D721Med (cell line): ENCODE measurements at regions not wholly inside any gene's neighbourhood (a gene's known extent, or its start where the extent isn't known, plus 50 kb on each side); places are given as distances from the start of the nearest gene placed in this dataset.
"Not testable (repeated sequence)": the region's sequence is repeated elsewhere in the genome, so short reads cannot be mapped to it uniquely, and the experiment has no call there.

ENCODE experiments used
- DNase-seq: peaks from one replicate; pipeline ENCODE4 v3.0.0; 2011; ENCODE audit warnings: low spot score; ENCODE audit not compliant: insufficient read length
- FAIRE-seq: peaks from 2 replicates; lab custom pipeline; 2011; peaks lifted over from hg19 to GRCh38; lab: Jason Lieb, UNC
- TF ChIP-seq, protein P1 (sequence below): IDR thresholded peaks from 2 replicates; pipeline ENCODE4 v1.5.1; 2012; ENCODE audit warnings: mild to moderate bottlenecking, control low read depth; ENCODE audit not compliant: insufficient read depth; ENCODE audit errors: missing control alignments

- FAIRE-seq (no peak), DNase-seq (no peak)
- TF ChIP-seq, protein P1, sequence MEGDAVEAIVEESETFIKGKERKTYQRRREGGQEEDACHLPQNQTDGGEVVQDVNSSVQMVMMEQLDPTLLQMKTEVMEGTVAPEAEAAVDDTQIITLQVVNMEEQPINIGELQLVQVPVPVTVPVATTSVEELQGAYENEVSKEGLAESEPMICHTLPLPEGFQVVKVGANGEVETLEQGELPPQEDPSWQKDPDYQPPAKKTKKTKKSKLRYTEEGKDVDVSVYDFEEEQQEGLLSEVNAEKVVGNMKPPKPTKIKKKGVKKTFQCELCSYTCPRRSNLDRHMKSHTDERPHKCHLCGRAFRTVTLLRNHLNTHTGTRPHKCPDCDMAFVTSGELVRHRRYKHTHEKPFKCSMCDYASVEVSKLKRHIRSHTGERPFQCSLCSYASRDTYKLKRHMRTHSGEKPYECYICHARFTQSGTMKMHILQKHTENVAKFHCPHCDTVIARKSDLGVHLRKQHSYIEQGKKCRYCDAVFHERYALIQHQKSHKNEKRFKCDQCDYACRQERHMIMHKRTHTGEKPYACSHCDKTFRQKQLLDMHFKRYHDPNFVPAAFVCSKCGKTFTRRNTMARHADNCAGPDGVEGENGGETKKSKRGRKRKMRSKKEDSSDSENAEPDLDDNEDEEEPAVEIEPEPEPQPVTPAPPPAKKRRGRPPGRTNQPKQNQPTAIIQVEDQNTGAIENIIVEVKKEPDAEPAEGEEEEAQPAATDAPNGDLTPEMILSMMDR = no peak
Observed at GRCh38 chr12:58104351-58104755, 163.0 kb downstream of the ATP23 start.

DNA sequence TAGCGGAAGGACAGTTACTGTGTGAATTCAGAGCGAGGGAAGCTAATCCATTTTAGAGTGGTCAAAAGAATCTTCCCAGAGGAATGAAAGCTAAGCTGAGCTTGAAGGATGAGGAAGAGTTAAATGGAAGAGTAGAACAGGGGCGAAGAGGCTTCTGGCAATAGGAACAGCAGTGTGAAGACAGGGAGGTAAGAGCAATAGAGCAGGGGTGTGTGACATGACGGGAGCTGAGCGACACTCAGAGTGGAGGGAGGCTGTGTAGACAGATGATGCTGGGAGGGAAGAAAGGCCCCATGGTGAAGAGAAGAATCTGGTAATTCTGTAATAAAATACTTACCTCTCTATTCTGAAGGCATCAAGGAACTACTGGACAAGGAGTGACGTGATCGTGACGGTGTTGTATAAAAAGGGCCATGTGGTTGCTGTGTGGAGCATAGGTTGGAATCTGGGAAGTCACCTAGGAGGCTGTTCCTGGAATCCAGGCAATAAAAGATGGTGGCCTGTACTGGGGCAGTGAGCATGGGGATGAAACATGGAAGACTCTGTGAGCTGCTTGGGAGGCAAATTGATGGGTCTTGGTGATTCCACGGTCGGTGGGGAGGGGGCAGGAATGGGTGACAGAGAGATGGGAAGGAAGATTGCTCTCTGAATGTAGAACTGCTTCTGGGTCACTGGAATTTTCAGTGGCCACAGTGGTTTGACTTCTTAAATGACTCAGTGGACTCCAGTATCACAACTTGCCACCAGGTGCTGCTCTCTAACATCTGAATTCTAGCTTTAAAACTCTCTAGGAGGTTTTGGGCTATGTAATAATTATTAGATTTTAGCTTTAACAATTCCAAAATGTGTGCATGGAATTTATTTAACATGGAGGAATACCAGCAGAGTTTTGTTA lies 164.1 kb downstream of the ATP23 start:
- DNase-seq = no peak
- no peak for FAIRE-seq
- TF ChIP-seq, protein P1 = no peak

- TF ChIP-seq, protein P1 = no peak
- no peak for FAIRE-seq
- DNase-seq = no peak
Observed at GRCh38 chr12:58106195-58106594, 164.8 kb downstream of the ATP23 start.

- DNase-seq (no peak), FAIRE-seq (no peak)
- TF ChIP-seq, protein P1 = no peak
Observed at GRCh38 chr12:58117201-58117600, 175.8 kb downstream of the ATP23 start.

- TF ChIP-seq, protein P1 = no peak
- FAIRE-seq (no peak), DNase-seq (no peak)
Observed at GRCh38 chr12:58117667-58118066, 176.3 kb downstream of the ATP23 start.

GRCh38 chr12:58125761-58126160 lies 184.4 kb downstream of the ATP23 start:
- DNase-seq, FAIRE-seq: not testable (repeated sequence)

DNA sequence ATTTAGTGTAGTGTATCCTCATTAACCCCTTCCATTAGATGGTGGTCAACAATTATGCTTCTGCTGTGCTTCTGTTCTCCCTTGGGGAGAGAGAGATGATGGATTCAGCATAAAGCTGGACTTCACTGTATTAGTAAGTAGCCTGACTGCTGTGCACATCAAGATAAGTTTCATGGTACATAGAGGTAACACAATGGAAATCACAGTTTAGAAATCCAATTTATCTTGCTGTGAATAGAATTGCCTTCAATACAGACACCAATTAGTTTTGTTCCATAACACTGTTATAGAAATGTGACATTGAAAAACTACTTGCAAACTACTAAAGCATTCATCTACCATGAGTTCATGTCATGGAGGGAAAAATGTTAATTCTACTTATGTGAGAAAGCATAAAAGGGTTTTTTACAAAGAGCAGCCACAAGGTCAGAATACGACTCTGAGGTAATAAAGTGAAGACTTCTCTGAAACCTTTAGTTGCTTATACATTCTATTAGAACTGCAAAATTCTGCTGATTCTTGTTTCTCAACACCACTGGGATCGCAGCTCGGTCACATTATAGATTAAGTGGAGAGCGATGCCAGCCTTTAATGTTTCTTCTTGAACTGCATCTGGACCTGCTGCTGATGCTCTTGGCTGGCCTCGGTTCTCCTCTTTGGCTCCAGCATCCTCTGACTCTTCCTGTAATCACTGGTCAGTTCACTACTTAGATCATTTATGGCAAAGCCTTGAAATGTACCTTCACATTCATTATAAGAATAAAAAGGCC lies 190.8 kb downstream of the ATP23 start:
- no peak for FAIRE-seq
- TF ChIP-seq, protein P1 = no peak
- DNase-seq = no peak
